LNCAP (cell line): ENCODE measurements at regions not wholly inside any gene's neighbourhood (a gene's known extent, or its start where the extent isn't known, plus 50 kb on each side); places are given as distances from the start of the nearest gene placed in this dataset.

Experiments used
- CTCF ChIP-seq: fragments of 450-650 bp; IDR thresholded peaks from 2 replicates; pipeline ENCODE4 v1.5.1; 2017; ENCODE audit warnings: mild to moderate bottlenecking

GRCh38 chr6:168989421-168989820, 264.2 kb downstream of the THBS2 start:
- TF ChIP-seq CTCF = no peak

- TF ChIP-seq CTCF = no peak
Measured at GRCh38 chr6:168988801-168989200, 264.8 kb downstream of the THBS2 start.

- TF ChIP-seq CTCF = no peak
Measured at GRCh38 chr6:168988280-168988679, 265.4 kb downstream of the THBS2 start.

- no peak for TF ChIP-seq CTCF
Measured at GRCh38 chr6:168985705-168986104, 267.9 kb downstream of the THBS2 start.

- no peak for TF ChIP-seq CTCF
Measured at GRCh38 chr6:168983925-168984324, 269.7 kb downstream of the THBS2 start.

- no peak for TF ChIP-seq CTCF
Measured at GRCh38 chr6:168981187-168981586, 272.5 kb downstream of the THBS2 start.

- no peak for TF ChIP-seq CTCF
Measured at GRCh38 chr6:168979254-168979653, 274.4 kb downstream of the THBS2 start.

- TF ChIP-seq CTCF = no peak
Measured at GRCh38 chr6:168972128-168972527, 281.5 kb downstream of the THBS2 start.
